Body of pancreas (tissue), 4 donors: ENCODE measurements at regions not wholly inside any gene's neighbourhood (a gene's known extent, or its start where the extent isn't known, plus 50 kb on each side); places are given as distances from the start of the nearest gene placed in this dataset.

ENCODE experiments used
- POLR2A ChIP-seq, 3 donors: fragments of 450-650 bp; IDR thresholded peaks; one replicate each; pipeline ENCODE4 v1.6.1; 2016; ENCODE audit warnings: antibody characterized with exemption in 3 of 3, mild to moderate bottlenecking in 2 of 3
- TF ChIP-seq, protein P1 (sequence below), 7 experiments: fragments of 450-650 bp in 4 of 7; fragments of 200-600 bp in 3 of 7; sonication (generic) in 3 of 7; IDR thresholded peaks; one replicate each; pipeline ENCODE4 v1.5.1; 2016 to 2019; ENCODE audit warnings: antibody characterized with exemption in 7 of 7

DNA sequence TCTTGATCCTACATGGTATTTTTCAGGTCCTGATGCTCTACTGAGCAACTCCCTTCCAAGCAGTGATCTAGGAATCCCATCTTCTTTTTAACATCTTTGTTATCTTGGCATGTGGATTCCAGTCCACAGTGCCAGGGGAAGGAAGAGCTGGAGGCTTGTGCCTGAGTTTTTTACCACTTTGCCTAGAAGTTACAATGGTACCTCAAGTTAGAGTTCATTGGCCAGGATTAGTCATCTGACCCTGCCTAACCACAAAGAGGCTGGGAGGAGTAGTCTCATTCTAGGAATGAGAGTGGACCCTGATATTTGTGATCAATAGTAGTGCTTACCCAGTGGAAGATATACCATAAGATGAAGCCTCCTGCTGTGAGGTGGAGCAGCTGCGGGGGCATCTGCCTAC lies 109.3 kb downstream of the ADCYAP1 start:
- TF ChIP-seq, protein P1, sequence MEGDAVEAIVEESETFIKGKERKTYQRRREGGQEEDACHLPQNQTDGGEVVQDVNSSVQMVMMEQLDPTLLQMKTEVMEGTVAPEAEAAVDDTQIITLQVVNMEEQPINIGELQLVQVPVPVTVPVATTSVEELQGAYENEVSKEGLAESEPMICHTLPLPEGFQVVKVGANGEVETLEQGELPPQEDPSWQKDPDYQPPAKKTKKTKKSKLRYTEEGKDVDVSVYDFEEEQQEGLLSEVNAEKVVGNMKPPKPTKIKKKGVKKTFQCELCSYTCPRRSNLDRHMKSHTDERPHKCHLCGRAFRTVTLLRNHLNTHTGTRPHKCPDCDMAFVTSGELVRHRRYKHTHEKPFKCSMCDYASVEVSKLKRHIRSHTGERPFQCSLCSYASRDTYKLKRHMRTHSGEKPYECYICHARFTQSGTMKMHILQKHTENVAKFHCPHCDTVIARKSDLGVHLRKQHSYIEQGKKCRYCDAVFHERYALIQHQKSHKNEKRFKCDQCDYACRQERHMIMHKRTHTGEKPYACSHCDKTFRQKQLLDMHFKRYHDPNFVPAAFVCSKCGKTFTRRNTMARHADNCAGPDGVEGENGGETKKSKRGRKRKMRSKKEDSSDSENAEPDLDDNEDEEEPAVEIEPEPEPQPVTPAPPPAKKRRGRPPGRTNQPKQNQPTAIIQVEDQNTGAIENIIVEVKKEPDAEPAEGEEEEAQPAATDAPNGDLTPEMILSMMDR (IDR thresholded peaks at IDR 0.05) = no peak
- TF ChIP-seq POLR2A (IDR thresholded peaks at IDR 0.05) = no peak
